Peyer's patch (tissue), 4 donors: ENCODE measurements at regions not wholly inside any gene's neighbourhood (a gene's known extent, or its start where the extent isn't known, plus 50 kb on each side); places are given as distances from the start of the nearest gene placed in this dataset.

Source experiments
- CTCF ChIP-seq, 6 experiments: fragments of 450-650 bp in 4 of 6; fragments of 200-600 bp in 2 of 6; sonication (generic) in 1 of 6; IDR thresholded peaks; one replicate each; pipeline ENCODE4 v1.5.1; 2017 to 2019; ENCODE audit warnings: antibody characterized with exemption in 6 of 6, mild to moderate bottlenecking in 3 of 6, moderate library complexity in 1 of 6
- POLR2A ChIP-seq, 2 donors: fragments of 450-650 bp; IDR thresholded peaks; one replicate each; pipeline ENCODE4 v1.5.1; 2017; ENCODE audit warnings: antibody characterized with exemption in 2 of 2, mild to moderate bottlenecking in 2 of 2, moderate library complexity in 2 of 2

GRCh38 chr7:112546723-112547513, 66.1 kb downstream of the LSMEM1 start:
- TF ChIP-seq POLR2A (IDR thresholded peaks at IDR 0.05) (no peak), CTCF (IDR thresholded peaks at IDR 0.05) (no peak)
